GM19438 (cell line): ENCODE measurements at regions not wholly inside any gene's neighbourhood (a gene's known extent, or its start where the extent isn't known, plus 50 kb on each side); places are given as distances from the start of the nearest gene placed in this dataset.

Experiments
- ATAC-seq: cut with Tn5 transposase; IDR thresholded peaks from one replicate; pipeline ENCODE4 v1.9.1; 2021; ENCODE audit warnings: low read depth; ENCODE audit not compliant: unreplicated experiment

- ATAC-seq = no peak
Observed at GRCh38 chr18:66695281-66695680, 91.4 kb upstream of the CDH19 start.

GRCh38 chr18:66694852-66695251 lies 91.0 kb upstream of the CDH19 start:
- ATAC-seq = no peak

GRCh38 chr18:66687635-66688034 lies 83.7 kb upstream of the CDH19 start:
- ATAC-seq = no peak

GRCh38 chr18:66682855-66683322 lies 79.0 kb upstream of the CDH19 start:
- ATAC-seq = no peak

GRCh38 chr18:66676699-66677098 lies 72.8 kb upstream of the CDH19 start:
- no peak for ATAC-seq

GRCh38 chr18:66674286-66674685 lies 70.4 kb upstream of the CDH19 start:
- no peak for ATAC-seq

- ATAC-seq = no peak
Observed at GRCh38 chr18:66668706-66669105, 64.8 kb upstream of the CDH19 start.

GRCh38 chr18:66662632-66663031 lies 58.7 kb upstream of the CDH19 start:
- no peak for ATAC-seq

GRCh38 chr18:66655407-66655806 lies 51.5 kb upstream of the CDH19 start:
- no peak for ATAC-seq
